ENCODE measurements at regions not wholly inside any gene's neighbourhood (a gene's known extent, or its start where the extent isn't known, plus 50 kb on each side); places are given as distances from the start of the nearest gene placed in this dataset.
"Not testable (repeated sequence)": the region's sequence is repeated elsewhere in the genome, so short reads cannot be mapped to it uniquely, and the experiment has no call there.

DNA sequence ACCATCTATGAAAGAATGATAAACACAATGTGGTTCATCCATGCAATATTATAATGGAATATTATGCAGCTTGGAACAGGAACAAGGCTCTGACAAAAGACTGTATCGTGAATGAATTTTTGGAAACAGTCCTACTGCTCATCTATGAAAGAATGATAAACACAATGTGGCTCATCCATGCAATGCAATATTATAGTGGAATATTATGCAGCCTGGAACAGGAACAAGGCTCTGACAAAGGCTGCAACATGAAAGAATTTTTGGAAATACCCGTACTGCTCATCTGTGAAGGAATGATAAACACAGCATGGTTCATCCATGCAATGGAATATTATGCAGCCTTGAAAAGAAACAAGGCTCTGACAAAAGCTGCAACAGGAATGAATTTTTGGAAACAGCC, 158.8 kb downstream of the CRLF2 start:
- not testable (repeated sequence) for DNase-seq

DNA sequence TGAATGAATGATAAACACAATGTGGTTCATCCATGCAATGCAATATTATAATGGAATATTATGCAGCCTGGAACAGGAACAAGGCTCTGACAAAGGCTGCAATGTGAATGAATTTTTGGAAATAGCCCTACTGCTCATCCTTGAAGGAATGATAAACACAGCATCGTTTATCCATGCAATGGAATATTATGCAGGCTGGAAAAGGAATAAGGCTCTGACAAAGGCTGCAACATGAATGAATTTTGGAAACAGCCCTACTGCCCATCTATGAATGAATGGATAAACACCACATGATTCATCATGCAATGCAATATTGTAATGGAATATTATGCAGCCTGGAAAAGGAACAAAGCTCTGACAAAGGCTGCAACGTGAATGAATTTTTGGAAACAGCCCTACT, 159.4 kb downstream of the CRLF2 start:
- DNase-seq: no peak

DNA sequence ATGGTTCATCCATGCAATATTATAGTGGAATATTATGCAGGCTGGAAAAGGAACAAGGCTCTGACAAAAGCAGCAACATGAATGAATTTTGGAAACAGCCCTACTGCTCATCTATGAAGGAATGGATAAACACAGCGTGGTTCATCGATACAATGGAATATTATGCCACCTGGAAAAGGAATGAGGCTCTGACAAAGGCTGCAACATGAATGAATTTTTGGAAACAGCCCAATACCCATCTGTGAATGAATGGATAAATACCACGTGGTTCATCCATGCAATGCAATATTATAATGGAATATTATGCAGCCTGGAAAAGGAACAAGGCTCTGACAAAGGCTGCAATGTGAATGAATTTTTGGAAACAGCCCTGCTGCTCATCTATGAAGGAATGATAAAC, 160.4 kb downstream of the CRLF2 start:
- DNase-seq: no peak

DNA sequence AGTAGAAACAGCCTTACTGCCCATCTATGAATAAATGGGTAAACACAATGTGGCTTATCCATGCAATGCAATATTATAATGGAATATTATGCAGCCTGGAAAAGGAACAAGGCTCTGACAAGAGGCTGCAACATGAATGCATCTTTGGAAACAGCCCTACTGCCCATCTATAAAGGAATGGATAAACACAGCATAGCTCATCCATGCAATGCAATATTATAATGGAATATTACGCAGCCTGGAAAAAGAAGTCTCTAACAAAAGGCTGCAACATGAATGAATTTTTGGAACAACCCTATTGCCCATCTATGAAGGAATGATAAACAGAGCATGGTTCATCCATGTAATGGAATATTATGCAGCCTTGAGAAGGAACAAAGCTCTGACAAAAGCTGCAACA, 161.0 kb downstream of the CRLF2 start:
- DNase-seq: no peak

DNA sequence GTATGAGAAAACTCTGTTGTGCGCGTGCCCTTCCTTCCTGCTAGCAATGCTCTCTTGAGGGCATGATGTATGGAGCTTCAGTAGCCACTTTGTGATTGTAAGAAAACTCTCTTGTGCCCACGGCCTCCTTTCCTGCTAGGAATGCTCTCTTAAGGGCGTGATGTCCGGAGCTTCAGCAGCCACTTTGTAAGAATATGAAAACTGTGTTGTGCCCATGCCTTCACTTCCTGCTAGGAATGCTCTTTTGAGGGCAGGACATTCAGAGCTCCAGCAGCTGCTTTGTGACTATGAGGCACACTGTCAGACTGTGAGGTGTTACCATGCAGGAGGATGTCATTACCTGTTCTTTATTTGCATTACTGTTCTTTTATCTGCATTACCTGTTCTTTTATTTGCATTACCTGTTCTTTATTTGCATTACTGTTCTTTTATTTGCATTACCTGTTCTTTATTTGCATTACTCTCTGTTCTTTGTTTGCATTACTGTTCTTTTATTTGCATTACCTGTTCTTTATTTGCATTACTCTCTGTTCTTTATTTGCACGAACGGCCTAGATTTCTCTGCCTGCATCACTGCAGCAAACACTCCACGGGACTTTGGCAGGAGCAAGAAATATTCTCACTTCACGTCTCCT, 166.7 kb downstream of the CRLF2 start:
- no peak for DNase-seq

DNA sequence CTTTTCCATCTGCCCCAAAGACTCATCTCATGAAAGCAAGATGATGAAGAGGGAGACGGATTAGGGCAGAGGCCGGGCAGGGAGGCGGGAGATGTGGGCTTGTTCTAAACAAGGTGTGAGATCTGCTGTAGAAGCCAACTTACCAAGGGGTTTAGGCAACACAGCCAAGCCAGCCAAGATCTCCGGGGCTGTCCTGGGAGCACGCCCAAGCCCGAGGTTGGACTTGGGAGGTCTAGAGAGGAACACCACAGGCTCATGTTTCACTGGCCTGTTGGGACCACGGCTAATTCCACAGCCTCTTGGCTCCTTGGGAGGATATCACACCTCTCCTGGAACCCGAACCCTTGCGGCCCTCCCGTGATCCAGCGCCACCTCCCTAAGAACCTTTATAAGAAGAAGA, 171.4 kb downstream of the CRLF2 start:
- no peak for DNase-seq

DNA sequence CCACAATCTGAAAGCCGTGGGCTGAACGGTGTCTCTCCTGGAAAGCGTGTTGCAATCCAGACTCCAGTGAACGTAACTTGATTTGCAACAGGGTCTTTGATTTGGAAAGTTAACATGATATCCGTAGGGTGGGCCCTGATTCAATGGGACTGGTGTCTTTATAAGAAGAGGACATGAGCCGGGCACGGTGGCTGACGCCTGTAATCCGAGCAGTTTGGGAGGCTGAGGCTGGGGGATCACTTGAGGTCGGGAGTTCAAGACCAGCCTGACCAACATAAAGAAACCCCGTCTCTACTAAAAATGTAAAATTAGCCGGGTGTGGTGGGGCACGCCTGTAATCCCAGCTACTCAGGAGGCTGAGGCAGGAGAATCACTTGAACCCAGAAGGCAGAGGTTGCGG, 176.5 kb downstream of the CRLF2 start:
- not testable (repeated sequence) for DNase-seq

DNA sequence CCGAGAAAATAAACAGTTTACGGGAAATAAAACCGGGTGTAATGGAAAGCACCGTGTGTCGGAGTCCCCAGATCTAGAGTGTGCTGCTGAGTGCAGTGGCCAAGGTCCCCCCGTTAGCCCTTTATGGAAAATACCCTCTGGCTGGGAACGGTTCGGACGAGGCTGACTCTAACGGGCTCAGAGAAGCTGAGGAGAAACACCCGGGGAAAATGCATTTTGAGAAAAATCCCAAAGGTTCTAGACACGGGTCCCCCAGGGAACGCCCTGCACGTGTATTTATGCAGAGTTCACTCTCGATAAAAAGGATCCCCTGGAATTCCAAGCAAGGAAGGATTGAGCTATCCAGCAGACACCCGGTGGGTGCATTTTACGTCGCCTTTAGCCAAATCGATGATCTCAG, 177.2 kb downstream of the CRLF2 start:
- no peak for DNase-seq

DNA sequence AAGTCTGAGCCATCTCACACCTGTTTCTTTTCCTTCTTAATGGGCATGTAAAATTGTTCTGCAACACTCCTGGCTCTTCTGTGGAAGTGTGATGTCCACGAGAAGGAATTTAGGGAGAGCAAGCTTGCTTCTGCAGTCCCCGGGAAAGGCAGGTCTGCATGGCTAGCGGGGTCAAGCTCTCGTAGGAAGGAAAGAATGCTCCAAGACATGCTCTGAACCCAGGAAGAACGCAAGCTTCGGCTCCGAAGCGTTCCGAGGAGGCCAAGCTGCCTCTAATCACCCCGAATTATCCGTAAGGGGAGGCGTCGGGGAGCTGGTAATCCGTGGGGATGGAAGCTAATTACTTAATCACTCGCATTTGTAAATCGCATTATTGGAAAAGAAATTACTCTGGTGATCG, 177.7 kb downstream of the CRLF2 start:
- no peak for DNase-seq

DNA sequence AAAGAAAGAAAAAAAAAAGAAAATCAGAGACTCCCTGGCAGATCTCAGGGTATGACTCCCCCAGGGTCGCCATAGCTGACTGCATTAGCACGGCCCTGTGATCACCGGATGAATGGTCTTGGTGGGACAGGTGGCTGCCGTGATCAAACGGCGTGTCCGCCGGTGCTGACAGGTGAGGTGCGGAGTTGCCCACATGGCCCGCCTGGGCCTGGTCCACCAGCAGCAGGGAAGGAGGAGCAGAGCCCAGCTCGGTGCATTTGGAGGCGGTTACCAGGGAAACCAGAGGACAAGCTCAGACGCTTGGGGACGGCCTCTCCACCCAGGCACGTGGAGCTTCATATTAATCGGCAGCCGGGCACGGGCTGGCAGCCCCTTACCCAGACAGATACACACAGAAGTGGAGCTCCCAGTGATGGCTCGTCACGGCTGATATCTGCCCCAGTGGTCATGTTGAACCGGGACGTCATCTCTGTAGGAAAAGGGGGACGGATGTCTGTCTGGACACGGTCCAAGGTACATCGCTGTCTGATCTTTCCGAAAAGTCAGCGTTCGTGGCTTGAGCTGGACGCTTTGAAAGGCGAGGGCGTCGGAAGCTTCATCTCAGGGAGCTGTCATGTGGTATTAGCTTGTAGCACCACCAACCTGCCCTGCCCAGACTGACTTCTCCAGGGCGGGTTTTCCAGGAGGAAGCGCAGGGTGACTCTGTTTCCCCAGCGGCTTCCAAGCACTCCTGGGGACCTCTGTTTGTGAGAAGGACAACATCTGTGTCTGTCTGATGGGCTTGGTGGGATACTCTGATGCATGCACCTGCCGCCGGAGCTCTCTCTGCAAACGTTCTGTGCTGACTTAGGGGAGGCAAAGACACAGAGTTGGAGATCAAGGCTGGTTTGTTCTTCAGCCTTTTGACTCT, 180.7 kb downstream of the CRLF2 start:
- DNase-seq: no peak

DNA sequence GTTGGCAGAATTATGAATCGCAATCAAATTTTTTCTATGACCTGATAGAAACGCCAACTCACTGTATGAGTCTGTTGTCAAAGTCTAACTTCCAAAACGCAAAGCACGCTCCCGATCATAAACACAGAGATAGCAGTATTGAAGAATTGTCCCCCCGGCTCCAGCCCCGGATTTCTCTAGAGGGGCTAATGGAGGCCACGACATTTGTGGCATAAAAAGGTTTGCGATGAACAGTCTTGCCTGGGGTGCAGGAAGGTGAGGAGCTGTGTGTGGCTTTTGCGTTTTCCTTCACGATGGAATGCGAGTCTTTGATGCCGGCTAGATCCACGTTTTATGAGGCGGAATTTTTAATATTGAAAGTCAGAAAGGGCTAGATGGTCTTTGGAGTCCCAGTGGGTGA, 183.0 kb downstream of the CRLF2 start:
- no peak for DNase-seq

DNA sequence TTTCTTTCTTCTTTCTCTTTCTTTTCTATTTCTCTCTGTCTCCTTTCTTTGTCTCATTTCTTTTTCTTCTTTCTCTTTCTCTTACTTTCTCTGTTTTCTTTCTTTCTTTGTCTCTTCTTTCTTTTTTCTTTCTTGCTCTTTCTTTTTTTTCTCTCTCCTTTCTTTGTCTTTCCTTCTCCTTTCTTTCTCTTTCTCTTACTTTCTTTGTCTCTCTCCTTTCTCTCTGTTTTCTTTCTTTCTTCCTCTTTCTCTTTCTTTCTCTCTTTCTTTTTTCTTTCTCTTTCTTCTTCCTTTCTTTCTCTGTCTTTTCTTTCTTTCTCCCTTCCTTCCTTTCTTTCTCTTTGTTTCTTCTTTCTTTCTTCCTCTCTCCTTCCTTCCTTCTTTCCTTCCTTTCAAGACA, 184.8 kb downstream of the CRLF2 start:
- no peak for DNase-seq

DNA sequence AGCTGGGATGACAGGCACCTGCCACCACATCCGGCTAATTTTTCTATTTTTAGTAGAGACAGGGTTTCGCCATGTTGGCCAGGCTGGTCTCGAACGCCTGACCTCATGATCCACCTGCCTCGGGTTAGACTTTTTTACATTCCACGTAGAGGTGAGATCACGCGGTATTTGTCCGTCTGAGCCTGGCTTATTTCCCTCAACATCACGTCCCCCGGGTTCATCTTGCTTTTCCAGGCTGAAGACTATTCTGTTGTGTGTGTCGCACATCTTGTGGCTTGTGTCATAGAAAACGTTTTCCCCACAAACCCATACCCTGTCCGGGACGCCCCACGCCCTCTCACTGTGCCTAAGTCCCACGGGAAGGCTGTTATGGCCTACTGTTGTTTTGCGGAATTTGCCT, 185.3 kb downstream of the CRLF2 start:
- no peak for DNase-seq

DNA sequence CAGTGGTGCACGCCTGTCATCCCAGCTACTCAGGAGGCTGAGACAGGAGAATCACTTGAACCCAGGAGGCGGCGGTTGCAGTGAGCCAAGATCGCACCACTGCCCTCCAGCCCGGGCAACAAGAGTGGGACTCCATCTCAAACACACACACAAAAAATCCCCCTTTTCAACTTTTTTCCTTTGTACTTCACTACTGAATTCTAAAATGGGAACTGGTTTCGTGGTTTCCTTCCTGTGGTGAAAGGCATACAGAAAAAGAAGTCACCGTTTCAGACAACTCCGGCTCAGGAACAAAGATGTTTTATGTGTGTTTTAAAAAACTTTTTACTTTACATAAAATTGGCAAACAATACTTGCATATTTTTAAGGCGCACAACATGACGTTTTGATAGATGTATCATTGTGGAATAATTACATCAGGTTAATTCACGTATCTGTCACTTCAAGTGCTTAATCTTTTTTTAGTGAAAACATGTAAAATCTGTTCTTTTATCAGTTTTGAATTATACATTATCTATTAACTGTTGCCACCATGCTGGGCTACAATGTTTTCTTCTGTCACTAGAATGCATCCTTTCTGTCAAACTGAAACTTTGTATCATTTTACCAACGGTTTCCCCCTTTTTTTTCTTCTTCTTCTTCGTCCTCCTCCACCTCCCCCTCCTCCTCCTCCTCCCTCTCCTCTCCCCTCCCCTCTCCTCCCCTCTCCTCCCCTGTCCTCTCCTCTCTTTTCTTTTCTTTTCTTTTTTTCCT, 186.0 kb downstream of the CRLF2 start:
- DNase-seq: no peak

DNA sequence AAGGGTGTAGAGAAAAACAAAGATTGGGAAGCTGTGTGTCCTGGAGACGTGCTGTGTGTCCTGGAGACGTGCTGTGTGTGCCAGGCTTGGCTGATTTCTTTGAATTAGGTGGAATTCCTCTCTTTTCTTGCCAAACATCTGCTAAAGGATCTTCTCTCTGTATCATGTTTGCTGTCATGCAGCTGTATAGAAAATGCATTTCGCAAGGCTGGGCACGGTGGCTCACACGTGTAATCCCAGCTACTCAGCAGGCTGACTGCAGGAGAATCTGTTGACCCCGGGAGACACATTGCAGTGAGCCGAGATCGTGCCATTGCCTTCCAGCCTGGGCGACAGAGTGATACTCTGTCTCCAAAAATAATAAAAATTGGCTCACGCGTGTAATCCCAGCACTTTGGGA, 187.0 kb downstream of the CRLF2 start:
- no peak for DNase-seq

DNA sequence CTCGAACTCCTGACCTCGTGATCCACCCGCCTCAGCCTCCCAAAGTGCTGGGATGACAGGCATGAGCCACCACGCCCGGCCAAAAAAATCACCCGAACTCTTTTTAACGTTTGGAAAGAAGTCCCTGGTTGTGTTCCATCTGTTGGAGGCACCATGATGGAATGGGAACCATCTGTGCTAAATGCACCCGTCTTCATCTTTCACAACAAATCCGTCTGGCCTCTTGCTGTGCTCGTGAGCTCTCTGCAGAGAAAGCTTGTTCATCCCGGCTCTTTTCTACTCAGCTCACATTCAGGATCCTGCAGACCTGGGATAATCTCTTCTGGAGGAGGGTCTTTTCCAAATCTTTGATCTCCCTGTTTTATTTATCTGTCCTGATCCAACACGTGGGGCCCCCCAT, 188.8 kb downstream of the CRLF2 start:
- no peak for DNase-seq

DNA sequence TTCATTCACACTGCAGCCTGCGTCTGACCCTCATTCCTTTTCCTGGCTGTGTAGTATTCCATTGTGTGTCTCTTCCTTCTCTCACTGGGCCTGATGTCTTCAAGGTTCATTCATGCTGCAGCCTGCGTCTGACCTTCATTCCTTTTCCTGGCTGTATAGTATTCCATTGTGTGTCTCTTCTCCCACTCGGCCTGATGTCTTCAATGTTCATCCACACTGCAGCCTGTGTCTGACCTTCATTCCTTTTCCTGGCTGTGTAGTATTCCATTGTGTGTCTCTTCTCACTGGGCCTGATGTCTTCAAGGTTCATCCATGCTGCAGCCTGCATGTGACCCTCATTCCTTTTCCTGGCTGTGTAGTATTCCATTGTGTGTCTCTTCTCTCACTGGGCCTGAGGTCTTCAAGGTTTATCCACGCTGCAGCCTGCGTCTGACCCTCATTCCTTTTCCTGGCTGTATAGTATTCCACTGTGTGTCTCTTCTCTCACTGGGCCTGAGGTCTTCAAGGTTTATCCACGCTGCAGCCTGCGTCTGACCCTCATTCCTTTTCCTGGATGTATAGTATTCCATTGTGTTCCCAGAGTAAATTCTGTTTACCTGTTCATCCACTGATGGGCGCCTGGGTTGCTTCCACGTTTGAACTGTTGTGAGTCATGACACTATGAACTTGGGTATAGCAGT, 191.0 kb downstream of the CRLF2 start:
- not testable (repeated sequence) for DNase-seq

DNA sequence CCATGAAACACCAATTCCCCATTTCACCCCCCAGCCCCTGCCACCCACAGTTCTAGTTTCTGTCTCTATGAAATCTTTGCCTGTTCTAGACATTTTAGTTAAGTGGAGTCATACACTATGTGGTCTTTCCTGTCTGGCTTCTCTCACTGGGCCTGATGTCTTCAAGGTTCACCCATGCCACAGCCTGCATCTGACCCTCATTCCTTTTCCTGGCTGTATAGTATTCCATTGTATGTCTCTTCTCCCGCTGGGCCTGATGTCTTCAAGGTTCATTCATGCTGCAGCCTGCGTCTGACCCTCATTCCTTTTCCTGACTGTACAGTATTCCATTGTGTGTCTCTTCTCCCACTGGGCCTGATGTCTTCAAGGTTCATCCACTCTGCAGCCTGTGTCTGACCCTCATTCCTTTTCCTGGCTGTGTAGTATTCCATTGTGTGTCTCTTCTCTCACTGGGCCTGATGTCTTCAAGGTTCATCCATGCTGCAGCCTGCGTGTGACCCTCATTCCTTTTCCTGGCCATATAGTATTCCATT, 191.7 kb downstream of the CRLF2 start:
- no peak for DNase-seq

DNA sequence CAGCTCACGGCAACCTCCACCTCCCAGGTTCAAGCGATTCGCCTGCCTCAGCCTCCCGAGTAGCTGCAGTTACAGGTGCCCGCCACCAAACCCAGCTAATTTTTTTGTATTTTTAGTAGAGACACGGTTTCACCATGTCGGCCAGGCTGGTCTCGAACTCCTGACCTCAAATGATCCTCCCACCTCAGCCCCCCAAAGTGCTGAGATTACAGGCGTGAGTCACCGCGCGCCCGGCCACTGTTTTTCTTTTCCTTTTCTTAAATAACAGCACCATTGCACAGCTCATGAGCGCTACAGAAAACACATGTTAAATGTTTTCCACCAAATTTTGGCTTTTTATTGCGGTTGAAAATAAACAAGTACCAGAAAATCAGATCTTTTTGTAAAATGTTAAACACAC, 195.5 kb downstream of the CRLF2 start:
- DNase-seq: not testable (repeated sequence)

DNA sequence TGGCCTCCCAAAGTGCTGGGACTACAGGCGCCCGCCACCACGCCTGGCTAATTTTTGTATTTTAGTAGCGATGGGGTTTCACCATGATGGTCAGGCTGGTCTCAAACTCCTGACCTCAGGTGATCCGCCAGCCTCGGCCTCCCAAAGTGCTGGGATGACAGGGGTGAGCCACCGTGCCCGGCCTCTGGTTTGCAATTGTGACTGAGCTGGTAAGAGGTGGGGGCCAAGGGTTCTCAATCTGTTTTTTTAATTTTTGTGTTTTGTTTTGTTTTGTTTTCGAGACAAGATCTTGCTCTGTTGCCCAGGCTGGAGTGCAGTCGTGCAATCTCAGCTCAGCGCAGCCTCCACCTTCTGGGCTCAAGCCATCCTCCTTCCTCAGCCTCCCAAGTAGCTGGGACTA, 196.2 kb downstream of the CRLF2 start:
- DNase-seq: not testable (repeated sequence)

DNA sequence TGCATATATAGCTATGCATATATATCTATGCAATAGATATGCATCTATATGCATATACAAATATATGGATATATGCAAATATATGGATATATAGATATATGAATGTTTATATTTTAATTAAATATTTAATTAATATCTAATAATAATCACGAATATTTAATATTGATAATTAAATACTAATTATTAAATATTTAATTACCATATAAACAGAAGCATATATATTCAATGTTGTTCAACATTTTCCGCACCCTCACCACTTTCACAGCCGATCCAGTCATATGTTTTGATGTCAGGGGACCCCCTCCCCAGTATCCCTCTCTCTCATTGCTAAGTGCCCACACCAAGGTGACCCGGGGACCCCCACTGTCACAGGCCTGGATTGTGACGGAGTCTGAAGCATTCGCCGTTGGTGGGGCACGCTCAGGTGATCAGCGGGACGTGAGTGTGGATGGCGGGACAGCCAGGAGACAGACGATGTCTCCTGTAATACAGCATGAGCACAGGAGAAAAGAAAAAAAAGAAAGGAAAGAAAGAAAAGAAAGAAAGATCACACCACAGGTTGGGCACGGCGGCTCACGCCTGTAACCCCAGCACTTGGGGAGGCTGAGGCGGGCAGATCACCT, 199.7 kb downstream of the CRLF2 start:
- no peak for DNase-seq

DNA sequence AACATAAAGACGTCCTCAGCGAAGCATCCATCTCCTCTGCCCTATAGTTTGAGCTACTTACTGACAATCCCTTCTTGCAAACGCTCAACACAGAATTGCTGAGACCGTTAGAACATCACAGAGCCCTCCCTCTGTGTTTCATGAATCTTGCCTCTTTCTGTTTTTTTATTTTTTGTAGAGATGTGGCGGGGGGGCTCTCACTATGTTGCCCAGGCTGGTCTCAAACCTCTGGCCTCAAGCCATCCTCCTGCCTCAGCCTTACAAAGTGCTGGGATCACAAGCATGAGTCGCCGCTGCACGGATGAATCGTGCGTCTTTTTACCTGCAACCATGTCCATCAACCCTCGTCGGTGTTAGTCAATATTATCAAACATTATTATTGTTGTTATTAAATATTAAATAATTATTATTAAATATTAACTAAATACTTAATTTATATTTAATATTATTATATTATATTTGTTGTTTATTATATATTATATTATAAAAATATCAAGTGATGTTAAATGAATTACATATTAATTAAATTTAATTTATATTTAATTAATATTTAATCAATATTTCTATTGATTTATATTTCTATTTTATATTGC, 200.7 kb downstream of the CRLF2 start:
- DNase-seq: no peak

All from activated CD4-positive, alpha-beta T cell treated with anti-CD3 and anti-CD28 coated beads, Interleukin-2, amount 50 U/mL, for 4 hours (primary cell).